GM23338 (cell line): ENCODE measurements at regions not wholly inside any gene's neighbourhood (a gene's known extent, or its start where the extent isn't known, plus 50 kb on each side); places are given as distances from the start of the nearest gene placed in this dataset.

Experiments
- ATAC-seq: fragments of 200-7000 bp; cut with Tn5 transposase; 3 replicates; pipeline ENCODE4 v1.9.1; 2020
- DNase-seq: peaks from one replicate; pipeline ENCODE4 v3.0.0-alpha.2; 2015; ENCODE audit warnings: low spot score
- H2AFZ ChIP-seq: fragments of 200-600 bp; sonication (generic); 2 replicates; pipeline ENCODE4 v1.8.0; 2016; ENCODE audit warnings: antibody characterized with exemption, mild to moderate bottlenecking, moderate library complexity
- H3F3A ChIP-seq: fragments of 200-600 bp; sonication (generic); replicated peaks from 2 replicates; pipeline ENCODE4 v1.8.0; 2017; ENCODE audit warnings: antibody characterized with exemption, mixed run types, low read depth
- H3K27ac ChIP-seq: fragments of 200-600 bp; sonication (generic); 2 replicates; pipeline ENCODE4 v1.6.1; 2016; ENCODE audit warnings: low read depth
- H3K27me3 ChIP-seq: fragments of 200-600 bp; sonication (generic); 2 replicates; pipeline ENCODE4 v1.8.0; 2016; ENCODE audit warnings: mild to moderate bottlenecking, mixed run types, moderate library complexity; ENCODE audit not compliant: insufficient read depth
- H3K36me3 ChIP-seq: fragments of 200-600 bp; sonication (generic); 2 replicates; pipeline ENCODE4 v1.8.0; 2016; ENCODE audit warnings: mild to moderate bottlenecking; ENCODE audit not compliant: insufficient read depth
- H3K4me1 ChIP-seq: fragments of 200-600 bp; sonication (generic); 2 replicates; pipeline ENCODE4 v1.8.0; 2016; ENCODE audit warnings: mild to moderate bottlenecking, moderate library complexity; ENCODE audit not compliant: insufficient read depth
- H3K4me2 ChIP-seq: fragments of 200-600 bp; sonication (generic); 2 replicates; pipeline ENCODE4 v1.7.1; 2017; ENCODE audit warnings: mixed run types
- H3K4me3 ChIP-seq: fragments of 200-600 bp; sonication (generic); 2 replicates; pipeline ENCODE4 v1.6.1; 2016; ENCODE audit warnings: mixed run types
- H3K79me2 ChIP-seq: fragments of 200-600 bp; sonication (generic); replicated peaks from 2 replicates; pipeline ENCODE4 v1.8.0; 2017; ENCODE audit warnings: mild to moderate bottlenecking; ENCODE audit not compliant: insufficient read depth
- H3K9me2 ChIP-seq: fragments of 200-600 bp; sonication (generic); 2 replicates; pipeline ENCODE4 v1.8.0; 2017; ENCODE audit not compliant: insufficient read depth
- H4K20me1 ChIP-seq: fragments of 200-600 bp; sonication (generic); replicated peaks from 2 replicates; pipeline ENCODE4 v1.8.0; 2017; ENCODE audit warnings: mild to moderate bottlenecking; ENCODE audit not compliant: insufficient read depth
- H3K27ac Mint-ChIP-seq: 2 replicates; pipeline ENCODE4 v1.8.0; 2020; ENCODE audit warnings: inconsistent platforms, mild to moderate bottlenecking, moderate library complexity, mixed read lengths
- H3K27me3 Mint-ChIP-seq: 3 replicates; pipeline ENCODE4 v1.8.0; 2022; ENCODE audit warnings: low read depth, mild to moderate bottlenecking, moderate library complexity, mixed read lengths, inconsistent platforms; ENCODE audit not compliant: insufficient read depth, poor library complexity
- H3K36me3 Mint-ChIP-seq: 3 replicates; pipeline ENCODE4 v1.8.0; 2021; ENCODE audit warnings: low read depth, mild to moderate bottlenecking, inconsistent platforms, moderate library complexity, mixed read lengths
- H3K4me1 Mint-ChIP-seq: 3 replicates; pipeline ENCODE4 v1.8.0; 2020; ENCODE audit warnings: mild to moderate bottlenecking, inconsistent platforms, mixed read lengths
- H3K4me3 Mint-ChIP-seq: 3 replicates; pipeline ENCODE4 v1.8.0; 2021; ENCODE audit warnings: moderate library complexity, mild to moderate bottlenecking, inconsistent platforms, mixed read lengths
- H3K9me3 Mint-ChIP-seq: 3 replicates; pipeline ENCODE4 v1.8.0; 2020; ENCODE audit warnings: moderate library complexity, mild to moderate bottlenecking, inconsistent platforms, mixed read lengths
- CREB1 ChIP-seq: fragments of 250-450 bp; sonication (Bioruptor Pico); IDR thresholded peaks from 2 replicates; pipeline ENCODE4 v1.5.0; 2020; ENCODE audit warnings: low read depth, mild to moderate bottlenecking, moderate library complexity
- EZH2phosphoT487 ChIP-seq: fragments of 200-600 bp; sonication (generic); IDR thresholded peaks from one replicate; pipeline ENCODE4 v1.8.1; 2018; ENCODE audit warnings: antibody characterized with exemption; ENCODE audit not compliant: unreplicated experiment
- JUNB ChIP-seq: IDR thresholded peaks from one replicate; pipeline ENCODE4 v1.6.1; 2016; ENCODE audit warnings: antibody characterized with exemption; ENCODE audit not compliant: unreplicated experiment
- NANOG ChIP-seq: IDR thresholded peaks from 2 replicates; pipeline ENCODE4 v1.6.1; 2016; ENCODE audit warnings: antibody characterized with exemption, borderline replicate concordance
- POLR2AphosphoS5 ChIP-seq: IDR thresholded peaks from 2 replicates; pipeline ENCODE4 v1.6.1; 2016; ENCODE audit warnings: antibody characterized with exemption, low read depth
- STAT1 ChIP-seq: IDR thresholded peaks from one replicate; pipeline ENCODE4 v1.6.1; 2016; ENCODE audit warnings: antibody characterized with exemption; ENCODE audit not compliant: unreplicated experiment
- ZNF114 ChIP-seq: fragments of 250-450 bp; sonication (Bioruptor Pico); IDR thresholded peaks from 2 replicates; pipeline ENCODE4 v1.5.0; 2020; ENCODE audit warnings: mild to moderate bottlenecking, moderate library complexity
- ZNF331 ChIP-seq: fragments of 250-450 bp; sonication (Bioruptor Pico); IDR thresholded peaks from 2 replicates; pipeline ENCODE4 v1.5.0; 2020; ENCODE audit warnings: low read depth, mild to moderate bottlenecking, moderate library complexity
- TF ChIP-seq, protein P1 (sequence below), 2 experiments: fragments of 200-600 bp in 1 of 2; sonication (generic) in 1 of 2; conservative IDR thresholded peaks; 2 replicates each; pipeline versions ENCODE4 v1.5.1 to v1.6.1; 2016 to 2017; ENCODE audit warnings: antibody characterized with exemption in 2 of 2, low read depth in 2 of 2, mild to moderate bottlenecking in 2 of 2, moderate library complexity in 1 of 2
- TF ChIP-seq, protein P2 (sequence below): IDR thresholded peaks from one replicate; pipeline ENCODE4 v1.6.1; 2018; ENCODE audit warnings: antibody characterized with exemption; ENCODE audit not compliant: unreplicated experiment

DNA sequence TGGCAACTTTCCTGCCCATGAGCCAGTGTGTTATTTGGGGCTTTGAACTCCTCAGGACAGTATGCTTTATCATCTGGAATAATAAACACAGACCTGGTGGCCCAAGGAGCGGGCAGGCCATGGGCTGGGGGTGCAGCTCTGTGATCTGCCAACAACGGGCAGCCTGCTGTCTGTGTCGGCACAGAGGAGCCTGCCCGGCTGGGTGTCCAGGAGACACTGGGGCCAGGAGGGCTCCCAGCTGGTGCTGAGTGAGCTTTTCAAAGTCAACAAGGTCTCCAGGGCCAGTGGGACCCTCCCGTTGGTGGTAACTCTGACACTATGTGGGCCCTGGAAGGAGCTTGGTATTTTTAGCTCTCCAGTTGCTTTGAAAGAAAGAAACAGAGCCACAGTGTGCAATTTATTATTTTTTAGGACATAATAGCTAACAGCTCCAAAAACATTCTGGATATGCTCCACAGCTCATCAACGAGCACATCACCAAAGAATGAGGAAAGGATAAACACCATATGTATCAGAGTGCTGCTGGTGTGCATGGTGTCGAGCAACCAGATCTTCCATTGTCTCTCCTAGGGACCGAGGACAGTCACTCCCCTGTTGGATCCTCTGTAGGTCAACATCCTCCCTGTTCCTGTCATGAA, 488.7 kb upstream of the USP24 start:
- Mint-ChIP-seq H3K27ac (no peak overlapping the region), H3K4me1 (peaks cover 4% of the 10 kb centered on the region), H3K4me3 (no peak overlapping the region), H3K27me3 (no peaks in the 10 kb centered on the region), H3K9me3 (no peaks in the 10 kb centered on the region), H3K36me3 (no peaks in the 10 kb centered on the region)
- Histone ChIP-seq H3K36me3 (no peaks in the 10 kb centered on the region), H3K27ac (no peak overlapping the region), H3K9me2 (0 out of 2 replicates have a peak, but pooled peaks cover 3% of the 10 kb centered on the region), H3F3A (no peaks in the 10 kb centered on the region), H3K79me2 (no peaks in the 10 kb centered on the region), H3K4me2 (no peak overlapping the region), H4K20me1 (no peaks in the 10 kb centered on the region), H3K4me3 (no peak overlapping the region), H3K27me3 (no peaks in the 10 kb centered on the region), H2AFZ (no peak overlapping the region), H3K4me1 (0 out of 2 replicates have a peak, but pooled peaks cover 2% of the 10 kb centered on the region)
- no peak for TF ChIP-seq ZNF331 (CRISPR knock-in tag)
- no peak for DNase-seq
- ATAC-seq, result no peak

DNA sequence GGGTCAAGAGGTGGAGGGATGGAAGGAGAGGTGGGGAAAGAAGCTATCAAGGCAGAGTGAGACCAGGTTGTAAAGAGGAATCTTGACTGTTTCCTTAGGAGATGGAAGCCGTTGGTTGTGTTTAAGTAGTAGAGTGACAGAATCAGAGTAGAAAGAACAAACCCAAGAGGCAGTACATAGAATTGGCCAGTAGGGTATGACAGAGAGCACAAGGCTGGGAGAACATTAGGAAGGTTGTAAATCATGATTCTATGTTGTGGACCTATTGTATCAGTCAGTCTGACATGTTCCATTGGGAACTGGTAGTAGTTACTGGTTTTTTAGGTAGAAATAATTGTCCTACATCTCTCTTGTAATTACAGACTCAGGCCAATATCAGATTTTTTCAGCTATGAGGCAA, 486.9 kb upstream of the USP24 start:
- H3K4me1 ChIP-seq, result no peaks in the 10 kb centered on the region
- H3K4me1 Mint-ChIP-seq, result no peaks in the 10 kb centered on the region; the same call in 2 of the 3 replicates
- peak; percentile 61 for DNase-seq
- no peaks in the 10 kb centered on the region for H4K20me1 ChIP-seq
- no peak for TF ChIP-seq STAT1
- TF ChIP-seq, protein P1, sequence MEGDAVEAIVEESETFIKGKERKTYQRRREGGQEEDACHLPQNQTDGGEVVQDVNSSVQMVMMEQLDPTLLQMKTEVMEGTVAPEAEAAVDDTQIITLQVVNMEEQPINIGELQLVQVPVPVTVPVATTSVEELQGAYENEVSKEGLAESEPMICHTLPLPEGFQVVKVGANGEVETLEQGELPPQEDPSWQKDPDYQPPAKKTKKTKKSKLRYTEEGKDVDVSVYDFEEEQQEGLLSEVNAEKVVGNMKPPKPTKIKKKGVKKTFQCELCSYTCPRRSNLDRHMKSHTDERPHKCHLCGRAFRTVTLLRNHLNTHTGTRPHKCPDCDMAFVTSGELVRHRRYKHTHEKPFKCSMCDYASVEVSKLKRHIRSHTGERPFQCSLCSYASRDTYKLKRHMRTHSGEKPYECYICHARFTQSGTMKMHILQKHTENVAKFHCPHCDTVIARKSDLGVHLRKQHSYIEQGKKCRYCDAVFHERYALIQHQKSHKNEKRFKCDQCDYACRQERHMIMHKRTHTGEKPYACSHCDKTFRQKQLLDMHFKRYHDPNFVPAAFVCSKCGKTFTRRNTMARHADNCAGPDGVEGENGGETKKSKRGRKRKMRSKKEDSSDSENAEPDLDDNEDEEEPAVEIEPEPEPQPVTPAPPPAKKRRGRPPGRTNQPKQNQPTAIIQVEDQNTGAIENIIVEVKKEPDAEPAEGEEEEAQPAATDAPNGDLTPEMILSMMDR (conservative IDR thresholded peaks at IDR 0.05; ENCODE audit: low read depth in 2 of 2), result peak; percentile 74
- no peaks in the 10 kb centered on the region for H3K36me3 Mint-ChIP-seq
- 0 out of 2 replicates have a peak, but pooled peaks cover 3% of the 10 kb centered on the region for H3K9me2 ChIP-seq
- H2AFZ ChIP-seq, result 0 out of 2 replicates have a peak overlapping the region, but pooled peaks have one; percentile 1
- ATAC-seq, result peak; percentile 76
- no peaks in the 10 kb centered on the region for H3K27me3 ChIP-seq
- no peak overlapping the region for H3K27ac ChIP-seq
- H3K4me3 Mint-ChIP-seq, result no peak overlapping the region
- no peaks in the 10 kb centered on the region for H3F3A ChIP-seq
- no peaks in the 10 kb centered on the region for H3K27me3 Mint-ChIP-seq
- H3K4me3 ChIP-seq, result no peak overlapping the region
- no peaks in the 10 kb centered on the region for H3K9me3 Mint-ChIP-seq
- H3K36me3 ChIP-seq, result no peaks in the 10 kb centered on the region
- no peaks in the 10 kb centered on the region for H3K79me2 ChIP-seq
- H3K4me2 ChIP-seq, result no peak overlapping the region
- H3K27ac Mint-ChIP-seq, result no peak overlapping the region

DNA sequence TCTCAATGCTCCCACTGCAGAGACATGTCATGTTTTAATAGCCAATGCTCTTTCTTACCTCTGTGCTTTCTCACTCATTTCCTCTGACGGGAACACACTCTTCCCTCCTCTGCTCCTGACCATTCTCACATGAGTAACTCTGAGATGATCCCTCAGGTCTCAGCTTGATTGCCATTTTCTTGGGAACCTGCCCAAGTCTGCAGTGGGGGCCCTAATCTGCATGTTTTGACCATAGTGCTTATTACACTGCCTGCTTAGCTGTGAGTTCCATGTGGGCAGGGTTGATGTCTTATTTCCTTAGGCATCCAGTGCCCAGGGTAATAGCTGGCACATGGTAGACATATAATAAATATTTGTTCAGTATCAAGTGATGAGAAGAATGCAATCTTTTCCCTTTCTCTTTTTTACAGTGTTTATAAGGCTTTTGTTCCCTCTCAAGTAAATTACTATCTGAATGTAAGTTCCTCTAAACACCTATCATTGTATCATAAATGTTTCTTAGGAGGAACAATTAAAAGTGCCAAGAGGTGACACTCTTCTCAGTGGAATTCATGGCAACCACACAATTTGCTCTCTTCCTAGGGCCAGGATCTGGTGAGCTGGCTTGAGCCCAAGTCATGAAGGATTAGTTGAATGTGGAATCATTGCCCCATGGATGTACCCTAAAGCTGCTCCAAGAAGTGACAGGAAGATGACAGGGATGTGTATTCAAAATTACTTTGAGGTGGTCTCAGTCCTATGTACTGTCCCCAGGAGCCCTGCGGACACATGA, 485.4 kb upstream of the USP24 start:
- DNase-seq (no peak), ATAC-seq (no peak)
- Histone ChIP-seq H3K36me3 (no peaks in the 10 kb centered on the region), H2AFZ (no peak overlapping the region), H3K27ac (no peak overlapping the region), H3K4me2 (no peak overlapping the region), H3K4me1 (no peaks in the 10 kb centered on the region), H3F3A (no peaks in the 10 kb centered on the region), H3K9me2 (0 out of 2 replicates have a peak, but pooled peaks cover 3% of the 10 kb centered on the region), H3K27me3 (no peaks in the 10 kb centered on the region), H3K4me3 (no peak overlapping the region), H4K20me1 (no peaks in the 10 kb centered on the region), H3K79me2 (no peaks in the 10 kb centered on the region)
- Mint-ChIP-seq H3K4me3 (no peak overlapping the region), H3K9me3 (no peaks in the 10 kb centered on the region), H3K36me3 (no peaks in the 10 kb centered on the region), H3K4me1 (no peaks in the 10 kb centered on the region; the same call in 2 of the 3 replicates), H3K27ac (no peak overlapping the region), H3K27me3 (no peaks in the 10 kb centered on the region)
- TF ChIP-seq NANOG (no peak), ZNF114 (CRISPR knock-in tag) (no peak), CREB1 (CRISPR knock-in tag) (no peak), EZH2phosphoT487 (no peak), STAT1 (no peak), POLR2AphosphoS5 (no peak), JUNB (no peak)
- TF ChIP-seq, protein P1 (conservative IDR thresholded peaks at IDR 0.05; ENCODE audit: low read depth in 2 of 2), result no peak
- TF ChIP-seq, protein P2, sequence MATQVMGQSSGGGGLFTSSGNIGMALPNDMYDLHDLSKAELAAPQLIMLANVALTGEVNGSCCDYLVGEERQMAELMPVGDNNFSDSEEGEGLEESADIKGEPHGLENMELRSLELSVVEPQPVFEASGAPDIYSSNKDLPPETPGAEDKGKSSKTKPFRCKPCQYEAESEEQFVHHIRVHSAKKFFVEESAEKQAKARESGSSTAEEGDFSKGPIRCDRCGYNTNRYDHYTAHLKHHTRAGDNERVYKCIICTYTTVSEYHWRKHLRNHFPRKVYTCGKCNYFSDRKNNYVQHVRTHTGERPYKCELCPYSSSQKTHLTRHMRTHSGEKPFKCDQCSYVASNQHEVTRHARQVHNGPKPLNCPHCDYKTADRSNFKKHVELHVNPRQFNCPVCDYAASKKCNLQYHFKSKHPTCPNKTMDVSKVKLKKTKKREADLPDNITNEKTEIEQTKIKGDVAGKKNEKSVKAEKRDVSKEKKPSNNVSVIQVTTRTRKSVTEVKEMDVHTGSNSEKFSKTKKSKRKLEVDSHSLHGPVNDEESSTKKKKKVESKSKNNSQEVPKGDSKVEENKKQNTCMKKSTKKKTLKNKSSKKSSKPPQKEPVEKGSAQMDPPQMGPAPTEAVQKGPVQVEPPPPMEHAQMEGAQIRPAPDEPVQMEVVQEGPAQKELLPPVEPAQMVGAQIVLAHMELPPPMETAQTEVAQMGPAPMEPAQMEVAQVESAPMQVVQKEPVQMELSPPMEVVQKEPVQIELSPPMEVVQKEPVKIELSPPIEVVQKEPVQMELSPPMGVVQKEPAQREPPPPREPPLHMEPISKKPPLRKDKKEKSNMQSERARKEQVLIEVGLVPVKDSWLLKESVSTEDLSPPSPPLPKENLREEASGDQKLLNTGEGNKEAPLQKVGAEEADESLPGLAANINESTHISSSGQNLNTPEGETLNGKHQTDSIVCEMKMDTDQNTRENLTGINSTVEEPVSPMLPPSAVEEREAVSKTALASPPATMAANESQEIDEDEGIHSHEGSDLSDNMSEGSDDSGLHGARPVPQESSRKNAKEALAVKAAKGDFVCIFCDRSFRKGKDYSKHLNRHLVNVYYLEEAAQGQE, result no peak
